ENCODE measurements at regions not wholly inside any gene's neighbourhood (a gene's known extent, or its start where the extent isn't known, plus 50 kb on each side); places are given as distances from the start of the nearest gene placed in this dataset.

DNA sequence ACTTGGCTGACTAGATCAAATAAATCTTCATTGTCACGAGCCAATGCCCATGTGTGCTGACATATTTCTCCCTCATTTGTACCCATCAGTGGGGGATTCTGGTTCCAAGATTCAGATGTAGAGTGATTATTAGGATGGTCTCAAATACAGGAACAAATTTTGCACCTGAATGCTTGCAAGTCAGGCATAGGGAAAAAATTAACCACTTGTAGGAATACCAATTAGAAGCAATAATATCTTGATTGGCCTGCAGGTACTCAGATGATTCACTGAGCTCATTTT is 69.5 kb downstream of the DMAC1 start:
- TF ChIP-seq, protein P1, sequence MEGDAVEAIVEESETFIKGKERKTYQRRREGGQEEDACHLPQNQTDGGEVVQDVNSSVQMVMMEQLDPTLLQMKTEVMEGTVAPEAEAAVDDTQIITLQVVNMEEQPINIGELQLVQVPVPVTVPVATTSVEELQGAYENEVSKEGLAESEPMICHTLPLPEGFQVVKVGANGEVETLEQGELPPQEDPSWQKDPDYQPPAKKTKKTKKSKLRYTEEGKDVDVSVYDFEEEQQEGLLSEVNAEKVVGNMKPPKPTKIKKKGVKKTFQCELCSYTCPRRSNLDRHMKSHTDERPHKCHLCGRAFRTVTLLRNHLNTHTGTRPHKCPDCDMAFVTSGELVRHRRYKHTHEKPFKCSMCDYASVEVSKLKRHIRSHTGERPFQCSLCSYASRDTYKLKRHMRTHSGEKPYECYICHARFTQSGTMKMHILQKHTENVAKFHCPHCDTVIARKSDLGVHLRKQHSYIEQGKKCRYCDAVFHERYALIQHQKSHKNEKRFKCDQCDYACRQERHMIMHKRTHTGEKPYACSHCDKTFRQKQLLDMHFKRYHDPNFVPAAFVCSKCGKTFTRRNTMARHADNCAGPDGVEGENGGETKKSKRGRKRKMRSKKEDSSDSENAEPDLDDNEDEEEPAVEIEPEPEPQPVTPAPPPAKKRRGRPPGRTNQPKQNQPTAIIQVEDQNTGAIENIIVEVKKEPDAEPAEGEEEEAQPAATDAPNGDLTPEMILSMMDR (conservative IDR thresholded peaks at IDR 0.05 in 1 of 2, IDR thresholded peaks at IDR 0.05 in 1 of 2; ENCODE audit: low read depth in 1 of 2, low read length in 2 of 2) = no peak
- TF ChIP-seq EZH2 (IDR thresholded peaks at IDR 0.05; ENCODE audit: low read length, missing control alignments) = no peak

Measured in fibroblast of lung (primary cell).